ENCODE measurements at regions not wholly inside any gene's neighbourhood (a gene's known extent, or its start where the extent isn't known, plus 50 kb on each side); places are given as distances from the start of the nearest gene placed in this dataset.

DNA sequence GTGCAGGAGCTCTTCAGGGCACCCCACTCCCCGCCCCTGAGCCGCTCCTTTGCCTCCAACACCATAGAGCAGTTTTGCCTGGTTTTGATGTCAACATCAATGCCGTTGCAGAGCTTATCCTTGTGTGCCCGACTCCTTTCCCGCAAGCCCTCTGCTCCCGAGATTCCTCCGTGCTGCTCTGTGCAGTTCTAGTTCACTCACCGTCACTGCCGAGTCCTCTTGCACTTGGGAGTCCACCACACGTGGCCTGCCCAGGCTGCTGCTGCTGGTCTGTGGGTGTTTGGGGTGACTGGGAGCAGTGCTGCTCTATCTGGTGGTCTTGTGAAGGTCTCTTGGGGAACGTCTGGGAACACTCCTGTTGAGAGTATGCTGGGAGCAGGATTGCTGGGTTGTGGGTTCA lies 63.8 kb upstream of the ANO1 start:
- H4K20me1 ChIP-seq, result no peaks in the 10 kb centered on the region
- no peaks in the 10 kb centered on the region for H3K9me3 ChIP-seq
- no peak overlapping the region for H3K27ac ChIP-seq
- no peaks in the 10 kb centered on the region for H3K27me3 ChIP-seq
- H3K4me1 ChIP-seq, result peaks cover 73% of the 10 kb centered on the region
- no peak overlapping the region for H3K4me2 ChIP-seq
- no peak overlapping the region for H3K4me3 ChIP-seq
- H3K9ac ChIP-seq, result no peak overlapping the region
- no peak for TF ChIP-seq Cebpa-rat (IDR thresholded peaks at IDR 0.05)
- H3K36me3 ChIP-seq, result no peaks in the 10 kb centered on the region

DNA sequence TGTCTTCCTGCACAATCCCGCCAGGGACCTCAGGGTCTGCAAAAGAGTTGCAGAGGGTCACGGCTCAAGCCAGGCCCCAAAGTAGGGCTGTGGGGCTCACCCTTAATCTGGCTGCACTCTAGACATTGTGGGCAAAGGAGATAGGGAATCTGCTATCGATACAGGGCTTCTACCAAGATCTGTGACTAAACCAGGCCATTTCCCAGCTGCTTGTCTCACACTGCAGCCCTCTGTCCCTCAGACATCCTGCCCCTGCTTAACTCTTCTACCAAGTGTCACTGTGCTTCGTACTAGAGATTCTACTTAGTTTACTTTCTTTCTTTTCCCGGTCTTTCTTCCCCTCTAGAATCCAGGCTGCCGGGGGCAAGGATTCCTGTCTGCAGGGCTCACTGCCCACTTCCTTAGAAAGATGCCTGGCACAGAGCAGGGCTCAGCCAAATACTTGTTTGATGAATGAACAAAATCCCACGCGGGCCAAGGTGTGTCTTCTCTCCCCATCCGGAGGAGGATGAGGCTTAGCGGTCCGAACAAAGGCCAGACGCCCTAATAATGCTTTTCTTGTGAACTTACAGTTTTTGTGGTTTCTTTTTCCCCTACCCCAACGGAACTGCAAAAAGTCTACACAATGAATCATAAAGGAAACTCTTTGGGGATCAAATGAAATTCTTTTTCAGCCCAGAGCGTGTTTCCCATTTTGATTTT lies 61.3 kb upstream of the ANO1 start:
- Histone ChIP-seq H3K36me3 (no peaks in the 10 kb centered on the region), H3K4me2 (peak overlapping the region; percentile 72), H3K27ac (peak overlapping the region; percentile 76), H3K4me1 (peaks cover 80% of the 10 kb centered on the region), H4K20me1 (no peaks in the 10 kb centered on the region), H3K4me3 (no peak overlapping the region), H3K9ac (peak overlapping the region; percentile 55; the same call in 1 of the 2 replicates), H3K27me3 (no peaks in the 10 kb centered on the region), H3K9me3 (no peaks in the 10 kb centered on the region)
- TF ChIP-seq Cebpa-rat (IDR thresholded peaks at IDR 0.05), result no peak

DNA sequence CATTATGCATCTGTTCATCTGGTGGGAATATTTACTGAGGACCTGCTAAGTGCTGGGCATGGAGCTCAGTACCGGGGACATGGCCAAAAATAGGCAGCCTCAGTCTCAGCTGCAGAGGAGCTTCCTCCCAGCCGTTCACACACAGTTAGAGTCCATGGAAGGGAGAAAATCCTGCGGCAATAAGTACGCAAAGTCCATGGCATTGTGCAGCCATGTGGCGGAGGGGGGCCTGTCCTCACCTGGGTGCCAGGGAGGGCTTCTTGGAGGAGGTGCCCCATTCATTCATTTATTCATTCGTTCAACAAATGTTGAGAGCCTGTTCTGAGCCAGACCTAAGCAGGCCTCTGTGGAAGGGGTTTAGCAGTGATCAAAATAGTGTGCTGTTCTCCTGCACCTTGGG lies 59.3 kb upstream of the ANO1 start:
- H3K9ac ChIP-seq, result no peak overlapping the region
- no peak for TF ChIP-seq Cebpa-rat (IDR thresholded peaks at IDR 0.05)
- H3K27me3 ChIP-seq, result no peaks in the 10 kb centered on the region
- H3K9me3 ChIP-seq, result peaks cover 9% of the 10 kb centered on the region; the same call in 1 of the 2 replicates
- no peak overlapping the region for H3K4me3 ChIP-seq
- H3K4me2 ChIP-seq, result peak overlapping the region; percentile 72
- peaks cover 77% of the 10 kb centered on the region for H3K4me1 ChIP-seq
- no peaks in the 10 kb centered on the region for H3K36me3 ChIP-seq
- no peaks in the 10 kb centered on the region for H4K20me1 ChIP-seq
- peak overlapping the region; percentile 80 for H3K27ac ChIP-seq

DNA sequence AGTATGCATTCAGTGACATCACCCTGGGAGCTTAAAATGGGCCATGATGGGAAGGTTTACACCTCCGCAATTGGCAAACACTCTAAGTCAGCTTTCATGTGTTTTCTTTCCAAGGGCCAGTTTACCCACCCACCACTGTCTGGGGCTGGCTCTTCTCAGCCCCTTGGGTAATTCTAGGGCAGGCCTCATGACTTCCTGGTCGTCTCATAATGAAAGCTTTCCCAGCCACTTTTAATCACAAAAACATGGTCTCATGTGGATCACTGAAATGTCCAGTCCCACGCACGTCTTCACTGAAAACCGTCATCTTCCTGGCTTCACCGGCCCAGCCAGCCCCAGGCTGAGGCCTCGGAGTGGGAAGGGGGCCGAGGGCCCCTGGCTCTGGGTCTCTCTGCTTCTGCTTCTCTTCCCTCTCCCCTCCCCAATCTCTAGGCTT lies 58.5 kb upstream of the ANO1 start:
- Histone ChIP-seq H3K4me1 (peaks cover 70% of the 10 kb centered on the region), H3K9me3 (peaks cover 17% of the 10 kb centered on the region), H3K27me3 (no peaks in the 10 kb centered on the region)

DNA sequence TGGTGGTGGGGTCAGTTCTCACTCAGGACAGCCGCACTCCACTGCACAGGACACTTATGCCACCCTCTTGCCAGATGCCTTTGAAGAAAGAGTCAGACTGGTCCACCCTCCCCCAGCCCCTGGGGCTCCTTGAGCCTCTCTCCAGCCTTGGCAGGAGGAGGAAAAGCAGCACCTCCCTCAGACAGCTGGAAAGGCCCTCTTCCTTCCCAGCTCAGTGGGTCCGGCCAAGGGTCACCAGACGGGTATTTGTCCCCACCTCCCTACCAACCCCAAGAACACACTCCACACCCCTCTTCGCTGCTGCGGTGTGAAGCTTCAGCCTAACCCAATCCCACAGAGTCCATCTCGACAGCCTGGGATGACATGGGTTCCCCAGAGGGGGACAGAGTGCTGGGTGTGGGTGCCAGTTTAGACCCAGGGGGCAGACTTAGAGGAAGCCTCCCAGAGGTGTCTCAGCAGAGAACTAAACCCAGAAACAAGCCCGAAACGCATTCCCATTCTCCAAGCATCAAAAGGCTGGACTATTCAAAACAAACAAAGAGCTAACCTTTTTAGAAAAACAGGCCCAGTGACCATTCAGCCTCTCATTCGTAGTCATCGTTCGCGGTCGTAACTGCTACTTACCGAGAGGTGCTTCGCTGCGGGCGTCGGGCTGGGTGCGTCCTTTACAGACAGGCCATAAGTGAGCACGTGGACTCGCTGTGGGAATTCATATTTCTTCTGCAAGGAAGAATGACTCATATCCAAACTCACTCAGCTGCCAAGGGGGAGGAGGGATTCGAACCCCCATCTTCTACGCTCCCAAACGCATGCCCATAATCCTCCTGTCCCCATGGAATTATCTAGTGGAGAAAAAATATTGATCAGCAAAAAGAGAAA lies 57.5 kb upstream of the ANO1 start:
- Histone ChIP-seq H4K20me1 (no peaks in the 10 kb centered on the region), H3K36me3 (no peaks in the 10 kb centered on the region), H3K9ac (peak overlapping the region; percentile 25; the same call in 1 of the 2 replicates), H3K27ac (peak overlapping the region; percentile 80), H3K4me2 (peak overlapping the region; percentile 72), H3K4me3 (no peak overlapping the region), H3K4me1 (peaks cover 61% of the 10 kb centered on the region), H3K9me3 (peaks cover 26% of the 10 kb centered on the region), H3K27me3 (no peaks in the 10 kb centered on the region)
- no peak for TF ChIP-seq Cebpa-rat (IDR thresholded peaks at IDR 0.05)

More for the DNA sequence above, 58.5 kb upstream of the ANO1 start:
- peak overlapping the region; percentile 25; the same call in 1 of the 2 replicates for H3K9ac ChIP-seq
- no peak for TF ChIP-seq Cebpa-rat (IDR thresholded peaks at IDR 0.05)
- H3K4me2 ChIP-seq, result peak overlapping the region; percentile 72
- H3K4me3 ChIP-seq, result no peak overlapping the region
- H3K27ac ChIP-seq, result peak overlapping the region; percentile 80
- no peaks in the 10 kb centered on the region for H3K36me3 ChIP-seq
- H4K20me1 ChIP-seq, result no peaks in the 10 kb centered on the region

DNA sequence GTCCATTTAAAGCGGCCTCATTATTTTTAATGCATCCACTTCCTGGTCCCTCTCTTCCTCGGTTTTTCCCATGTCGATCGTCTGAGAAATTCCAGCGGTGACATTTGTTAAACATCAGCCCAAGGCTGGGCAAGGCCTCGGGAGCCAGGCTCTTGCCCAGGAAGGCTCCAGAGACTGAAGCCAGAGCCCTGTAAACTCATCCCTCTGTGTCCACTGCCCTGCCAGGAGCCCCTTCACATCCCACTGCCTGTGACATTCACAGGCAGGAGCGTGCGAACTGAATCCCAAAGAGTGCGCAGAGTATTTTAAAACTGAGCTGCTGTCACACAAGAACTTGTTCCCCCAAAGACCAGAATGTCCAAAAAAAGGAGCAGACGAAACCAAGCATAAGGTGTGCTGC lies 56.5 kb upstream of the ANO1 start:
- H3K36me3 ChIP-seq, result no peaks in the 10 kb centered on the region
- no peak for TF ChIP-seq Cebpa-rat (IDR thresholded peaks at IDR 0.05)
- H3K9ac ChIP-seq, result no peak overlapping the region
- H3K4me3 ChIP-seq, result no peak overlapping the region
- peaks cover 50% of the 10 kb centered on the region for H3K4me1 ChIP-seq
- no peaks in the 10 kb centered on the region for H4K20me1 ChIP-seq
- no peak overlapping the region for H3K27ac ChIP-seq
- peaks cover 26% of the 10 kb centered on the region for H3K9me3 ChIP-seq
- no peaks in the 10 kb centered on the region for H3K27me3 ChIP-seq
- H3K4me2 ChIP-seq, result peak overlapping the region; percentile 22

DNA sequence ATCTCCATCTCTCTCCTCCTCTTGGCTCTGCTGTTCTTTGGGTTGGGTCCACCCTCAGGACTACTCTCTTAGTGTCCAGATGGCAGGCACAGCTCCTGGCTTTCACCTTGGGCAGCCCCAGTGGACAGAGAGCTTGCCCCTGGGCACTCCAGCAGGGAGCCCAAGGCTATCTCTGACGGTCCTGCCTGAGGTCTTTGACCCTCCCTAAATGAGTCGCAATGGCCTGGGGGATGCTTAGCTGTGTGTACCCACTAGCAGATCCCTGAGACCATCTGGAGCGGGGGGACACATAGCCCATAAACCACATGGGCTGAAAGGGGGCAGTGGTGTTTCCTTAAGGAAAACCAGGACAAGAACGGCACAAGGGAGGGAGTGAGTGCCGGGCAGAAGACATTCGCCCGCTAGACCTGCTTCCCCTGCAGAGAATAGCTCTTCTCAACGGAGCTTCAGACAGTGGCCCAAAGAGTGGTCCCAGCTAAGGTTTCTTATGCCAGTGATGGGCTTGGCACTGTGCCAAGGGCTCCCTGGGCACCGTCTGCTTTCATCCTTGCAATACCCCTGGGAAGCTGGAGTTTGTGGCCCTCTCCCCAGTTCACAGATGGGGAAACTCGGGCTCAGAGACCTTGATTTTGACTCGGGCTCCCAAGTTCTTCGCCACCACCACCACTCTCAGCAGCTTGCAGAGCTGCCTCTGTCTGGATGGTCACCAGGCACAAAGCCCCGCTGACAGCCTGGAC lies 53.9 kb upstream of the ANO1 start:
- H3K4me2 ChIP-seq, result no peak overlapping the region
- H3K4me1 ChIP-seq, result peaks cover 36% of the 10 kb centered on the region
- H3K4me3 ChIP-seq, result no peak overlapping the region
- peaks cover 26% of the 10 kb centered on the region for H3K9me3 ChIP-seq
- H3K27me3 ChIP-seq, result no peaks in the 10 kb centered on the region
- no peak overlapping the region for H3K9ac ChIP-seq
- H3K36me3 ChIP-seq, result no peaks in the 10 kb centered on the region
- TF ChIP-seq Cebpa-rat (IDR thresholded peaks at IDR 0.05), result no peak
- no peak overlapping the region for H3K27ac ChIP-seq
- H4K20me1 ChIP-seq, result no peaks in the 10 kb centered on the region

DNA sequence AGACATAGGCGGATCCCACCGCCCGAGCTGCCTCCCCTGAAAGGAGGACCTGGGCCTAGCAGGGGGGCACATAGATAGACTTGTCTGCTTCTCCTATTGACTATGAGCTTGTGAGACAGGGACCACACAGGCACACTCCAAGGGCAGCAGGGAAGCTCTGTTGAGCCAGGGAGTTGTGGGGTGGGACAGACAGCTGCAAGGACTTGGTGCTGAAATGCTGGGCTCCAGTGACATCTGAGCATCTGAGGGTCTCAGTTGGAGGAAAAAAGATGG lies 53.4 kb upstream of the ANO1 start:
- Histone ChIP-seq H3K27me3 (no peaks in the 10 kb centered on the region), H3K27ac (no peak overlapping the region), H3K9me3 (peaks cover 26% of the 10 kb centered on the region), H3K4me2 (no peak overlapping the region), H4K20me1 (no peaks in the 10 kb centered on the region), H3K4me1 (peaks cover 36% of the 10 kb centered on the region), H3K9ac (no peak overlapping the region), H3K4me3 (no peak overlapping the region), H3K36me3 (no peaks in the 10 kb centered on the region)
- TF ChIP-seq Cebpa-rat (IDR thresholded peaks at IDR 0.05), result no peak

DNA sequence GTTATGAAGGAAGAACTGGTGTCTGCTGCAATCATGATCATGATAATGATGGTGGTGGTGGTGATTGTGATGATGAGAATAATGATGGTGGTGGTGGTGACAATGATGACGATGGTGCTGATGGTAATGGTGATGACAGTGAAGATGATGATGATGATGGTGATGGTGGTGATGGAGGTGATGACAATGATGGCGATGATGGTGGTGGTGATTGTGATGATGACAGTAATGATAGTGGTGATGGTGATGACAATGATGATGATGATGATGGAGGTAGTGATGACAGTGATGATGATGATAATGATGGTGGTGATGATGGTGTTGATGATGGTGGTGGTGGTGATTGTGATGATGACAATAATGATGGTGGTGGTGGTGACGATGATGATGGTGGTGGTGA lies 52.8 kb upstream of the ANO1 start:
- no peaks in the 10 kb centered on the region for H3K27me3 ChIP-seq
- no peaks in the 10 kb centered on the region for H4K20me1 ChIP-seq
- no peak for TF ChIP-seq Cebpa-rat (IDR thresholded peaks at IDR 0.05)
- H3K9ac ChIP-seq, result no peak overlapping the region
- H3K27ac ChIP-seq, result no peak overlapping the region
- peaks cover 34% of the 10 kb centered on the region for H3K4me1 ChIP-seq
- no peak overlapping the region for H3K4me3 ChIP-seq
- H3K4me2 ChIP-seq, result no peak overlapping the region
- no peaks in the 10 kb centered on the region for H3K36me3 ChIP-seq
- peaks cover 26% of the 10 kb centered on the region for H3K9me3 ChIP-seq

DNA sequence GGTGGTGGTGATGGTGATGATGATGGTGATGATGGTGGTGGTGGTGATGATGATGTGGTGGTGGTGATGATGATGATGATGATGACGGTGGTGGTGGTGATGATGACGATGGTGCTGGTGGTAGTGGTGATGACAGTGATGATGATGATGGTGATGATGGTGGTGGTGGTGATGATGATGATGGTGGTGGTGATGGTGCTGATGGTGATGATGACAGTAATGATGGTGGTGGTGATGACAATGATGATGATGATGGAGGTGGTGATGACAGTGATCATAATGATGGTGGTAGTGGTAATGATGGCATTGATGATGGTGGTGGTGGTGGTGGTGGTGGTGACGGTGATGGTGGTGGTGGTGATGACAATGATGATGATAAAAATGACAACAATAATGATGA lies 52.1 kb upstream of the ANO1 start:
- Histone ChIP-seq H4K20me1 (no peaks in the 10 kb centered on the region), H3K9me3 (peaks cover 26% of the 10 kb centered on the region), H3K4me1 (peaks cover 35% of the 10 kb centered on the region), H3K27ac (no peak overlapping the region), H3K4me2 (no peak overlapping the region), H3K9ac (no peak overlapping the region), H3K27me3 (no peaks in the 10 kb centered on the region), H3K4me3 (no peak overlapping the region), H3K36me3 (no peaks in the 10 kb centered on the region)
- no peak for TF ChIP-seq Cebpa-rat (IDR thresholded peaks at IDR 0.05)
